ENCODE measurements at regions not wholly inside any gene's neighbourhood (a gene's known extent, or its start where the extent isn't known, plus 50 kb on each side); places are given as distances from the start of the nearest gene placed in this dataset.

DNA sequence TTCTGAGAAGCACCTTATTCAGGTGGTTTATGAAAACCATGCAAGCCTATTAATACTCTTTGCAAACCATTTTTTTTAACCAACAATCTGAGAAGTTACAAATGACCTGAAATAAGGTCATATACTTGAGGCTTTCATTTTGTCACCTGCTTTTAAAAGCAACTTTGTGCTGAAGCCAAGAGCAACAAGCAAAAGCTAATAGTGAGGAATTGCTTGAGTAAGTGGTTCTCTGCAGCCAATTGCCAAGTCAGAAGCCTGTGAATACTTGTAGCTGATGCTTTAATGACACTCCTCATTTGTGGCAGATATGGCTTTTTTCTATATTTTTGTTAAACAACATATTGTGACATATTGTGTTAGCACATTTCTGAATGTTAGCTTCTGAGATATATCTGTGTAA, 126.7 kb upstream of the ZNF608 start:
- TF ChIP-seq, protein P1, sequence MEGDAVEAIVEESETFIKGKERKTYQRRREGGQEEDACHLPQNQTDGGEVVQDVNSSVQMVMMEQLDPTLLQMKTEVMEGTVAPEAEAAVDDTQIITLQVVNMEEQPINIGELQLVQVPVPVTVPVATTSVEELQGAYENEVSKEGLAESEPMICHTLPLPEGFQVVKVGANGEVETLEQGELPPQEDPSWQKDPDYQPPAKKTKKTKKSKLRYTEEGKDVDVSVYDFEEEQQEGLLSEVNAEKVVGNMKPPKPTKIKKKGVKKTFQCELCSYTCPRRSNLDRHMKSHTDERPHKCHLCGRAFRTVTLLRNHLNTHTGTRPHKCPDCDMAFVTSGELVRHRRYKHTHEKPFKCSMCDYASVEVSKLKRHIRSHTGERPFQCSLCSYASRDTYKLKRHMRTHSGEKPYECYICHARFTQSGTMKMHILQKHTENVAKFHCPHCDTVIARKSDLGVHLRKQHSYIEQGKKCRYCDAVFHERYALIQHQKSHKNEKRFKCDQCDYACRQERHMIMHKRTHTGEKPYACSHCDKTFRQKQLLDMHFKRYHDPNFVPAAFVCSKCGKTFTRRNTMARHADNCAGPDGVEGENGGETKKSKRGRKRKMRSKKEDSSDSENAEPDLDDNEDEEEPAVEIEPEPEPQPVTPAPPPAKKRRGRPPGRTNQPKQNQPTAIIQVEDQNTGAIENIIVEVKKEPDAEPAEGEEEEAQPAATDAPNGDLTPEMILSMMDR (IDR thresholded peaks at IDR 0.05; ENCODE audit: low read depth, low read length, missing input control) = no peak
- TF ChIP-seq EGR1 (IDR thresholded peaks at IDR 0.05; ENCODE audit: low read depth in 2 of 2) (no peak), FOXA1 (IDR thresholded peaks at IDR 0.05) (no peak), TAF1 (conservative IDR thresholded peaks at IDR 0.05) (no peak)
- TF ChIP-seq, protein P2, sequence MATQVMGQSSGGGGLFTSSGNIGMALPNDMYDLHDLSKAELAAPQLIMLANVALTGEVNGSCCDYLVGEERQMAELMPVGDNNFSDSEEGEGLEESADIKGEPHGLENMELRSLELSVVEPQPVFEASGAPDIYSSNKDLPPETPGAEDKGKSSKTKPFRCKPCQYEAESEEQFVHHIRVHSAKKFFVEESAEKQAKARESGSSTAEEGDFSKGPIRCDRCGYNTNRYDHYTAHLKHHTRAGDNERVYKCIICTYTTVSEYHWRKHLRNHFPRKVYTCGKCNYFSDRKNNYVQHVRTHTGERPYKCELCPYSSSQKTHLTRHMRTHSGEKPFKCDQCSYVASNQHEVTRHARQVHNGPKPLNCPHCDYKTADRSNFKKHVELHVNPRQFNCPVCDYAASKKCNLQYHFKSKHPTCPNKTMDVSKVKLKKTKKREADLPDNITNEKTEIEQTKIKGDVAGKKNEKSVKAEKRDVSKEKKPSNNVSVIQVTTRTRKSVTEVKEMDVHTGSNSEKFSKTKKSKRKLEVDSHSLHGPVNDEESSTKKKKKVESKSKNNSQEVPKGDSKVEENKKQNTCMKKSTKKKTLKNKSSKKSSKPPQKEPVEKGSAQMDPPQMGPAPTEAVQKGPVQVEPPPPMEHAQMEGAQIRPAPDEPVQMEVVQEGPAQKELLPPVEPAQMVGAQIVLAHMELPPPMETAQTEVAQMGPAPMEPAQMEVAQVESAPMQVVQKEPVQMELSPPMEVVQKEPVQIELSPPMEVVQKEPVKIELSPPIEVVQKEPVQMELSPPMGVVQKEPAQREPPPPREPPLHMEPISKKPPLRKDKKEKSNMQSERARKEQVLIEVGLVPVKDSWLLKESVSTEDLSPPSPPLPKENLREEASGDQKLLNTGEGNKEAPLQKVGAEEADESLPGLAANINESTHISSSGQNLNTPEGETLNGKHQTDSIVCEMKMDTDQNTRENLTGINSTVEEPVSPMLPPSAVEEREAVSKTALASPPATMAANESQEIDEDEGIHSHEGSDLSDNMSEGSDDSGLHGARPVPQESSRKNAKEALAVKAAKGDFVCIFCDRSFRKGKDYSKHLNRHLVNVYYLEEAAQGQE (IDR thresholded peaks at IDR 0.05) = no peak

Data from liver (tissue), 3 donors.